K562 (cell line): ENCODE measurements at regions not wholly inside any gene's neighbourhood (a gene's known extent, or its start where the extent isn't known, plus 50 kb on each side); places are given as distances from the start of the nearest gene placed in this dataset.

Source experiments
- CHD7 ChIP-seq: fragments of 200-600 bp; sonication (generic); IDR thresholded peaks from one replicate; pipeline ENCODE4 v1.6.1; 2012; ENCODE audit warnings: mild to moderate bottlenecking, low read depth, low read length, inconsistent platforms

GRCh38 chr5:52603778-52604554 is 183.8 kb upstream of the ITGA1 start (continued):
- TF ChIP-seq CHD7 = no peak
